ENCODE measurements at regions not wholly inside any gene's neighbourhood (a gene's known extent, or its start where the extent isn't known, plus 50 kb on each side); places are given as distances from the start of the nearest gene placed in this dataset.

DNA sequence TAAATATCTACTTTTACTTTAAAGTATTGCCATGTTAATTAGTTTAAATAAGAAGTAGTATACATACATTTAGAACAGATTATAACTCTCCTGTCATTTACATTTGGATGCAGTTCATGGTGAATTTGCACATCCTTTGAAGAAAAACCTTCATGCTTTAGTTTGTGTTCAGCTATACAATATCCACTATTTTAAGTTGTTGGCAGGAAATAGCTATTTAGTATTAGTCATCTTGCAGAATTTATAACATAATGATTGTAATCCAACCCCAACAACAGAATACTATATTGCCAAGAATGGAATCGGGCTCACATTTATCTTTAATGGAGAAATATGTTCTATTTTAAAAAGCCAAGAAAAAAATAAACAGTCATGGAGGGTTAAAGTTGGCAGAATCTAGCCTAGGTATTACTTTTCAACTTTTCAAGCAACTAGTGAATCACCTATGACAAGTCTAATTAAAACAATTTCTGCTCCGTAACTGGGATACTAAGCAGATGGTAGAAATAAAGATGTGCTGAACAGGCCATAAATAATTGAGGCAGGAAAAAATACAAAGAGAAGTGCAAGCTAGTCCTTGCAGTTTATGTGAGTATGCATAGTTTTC is 1170.6 kb upstream of the NUDT12 start:
- no peak for DNase-seq (ENCODE audit: extremely low spot score)
- ChIA-PET CTCF (no interaction called here), POLR2A (no interaction called here)
- TF ChIP-seq SP1 (IDR thresholded peaks at IDR 0.05): no peak
- no peak for TF ChIP-seq HDGF (IDR thresholded peaks at IDR 0.05; ENCODE audit: borderline replicate concordance)

DNA sequence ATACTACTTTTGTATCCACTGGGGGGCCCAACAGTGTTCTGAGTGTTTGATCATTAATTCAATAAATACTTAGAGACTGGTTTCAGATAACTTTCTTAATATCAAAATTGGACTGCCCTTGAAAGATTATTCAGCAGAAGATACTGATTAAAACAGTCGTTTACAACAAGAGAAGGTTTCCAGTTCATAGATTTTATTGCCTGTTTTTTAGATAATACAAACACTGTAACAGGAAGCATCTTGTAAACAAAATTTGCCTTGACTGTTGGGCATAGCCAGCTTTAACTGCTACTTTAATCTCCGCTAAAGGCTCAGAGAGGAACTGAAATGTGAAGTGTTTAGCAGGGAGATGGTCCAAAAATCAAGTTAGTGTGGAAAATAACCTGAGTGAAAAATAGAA is 1168.7 kb upstream of the NUDT12 start:
- ChIA-PET POLR2A (no interaction called here), CTCF (no interaction called here)
- no peak for DNase-seq (ENCODE audit: extremely low spot score)
- TF ChIP-seq ARNT (IDR thresholded peaks at IDR 0.05): no peak
- no peak for TF ChIP-seq TARDBP (IDR thresholded peaks at IDR 0.05)
- TF ChIP-seq SUZ12 (IDR thresholded peaks at IDR 0.05): no peak
- no peak for TF ChIP-seq NFRKB (IDR thresholded peaks at IDR 0.05)
- TF ChIP-seq FOXA1 (IDR thresholded peaks at IDR 0.05): no peak
- TF ChIP-seq L3MBTL2 (conservative IDR thresholded peaks at IDR 0.05): no peak
- TF ChIP-seq ELF4 (IDR thresholded peaks at IDR 0.05): no peak
- TF ChIP-seq FOXK2 (IDR thresholded peaks at IDR 0.05): no peak
- TF ChIP-seq BHLHE40 (IDR thresholded peaks at IDR 0.05; ENCODE audit: borderline replicate concordance): no peak
- TF ChIP-seq CTBP1 (IDR thresholded peaks at IDR 0.05; ENCODE audit: borderline replicate concordance): no peak
- TF ChIP-seq HDGF (IDR thresholded peaks at IDR 0.05; ENCODE audit: borderline replicate concordance): no peak
- no peak for TF ChIP-seq FOXM1 (IDR thresholded peaks at IDR 0.05; ENCODE audit: borderline replicate concordance)
- TF ChIP-seq, protein P1, sequence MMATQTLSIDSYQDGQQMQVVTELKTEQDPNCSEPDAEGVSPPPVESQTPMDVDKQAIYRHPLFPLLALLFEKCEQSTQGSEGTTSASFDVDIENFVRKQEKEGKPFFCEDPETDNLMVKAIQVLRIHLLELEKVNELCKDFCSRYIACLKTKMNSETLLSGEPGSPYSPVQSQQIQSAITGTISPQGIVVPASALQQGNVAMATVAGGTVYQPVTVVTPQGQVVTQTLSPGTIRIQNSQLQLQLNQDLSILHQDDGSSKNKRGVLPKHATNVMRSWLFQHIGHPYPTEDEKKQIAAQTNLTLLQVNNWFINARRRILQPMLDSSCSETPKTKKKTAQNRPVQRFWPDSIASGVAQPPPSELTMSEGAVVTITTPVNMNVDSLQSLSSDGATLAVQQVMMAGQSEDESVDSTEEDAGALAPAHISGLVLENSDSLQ (IDR thresholded peaks at IDR 0.05): no peak
- no peak for TF ChIP-seq ZNF384 (IDR thresholded peaks at IDR 0.05)
- TF ChIP-seq SP1 (IDR thresholded peaks at IDR 0.05): no peak

DNA sequence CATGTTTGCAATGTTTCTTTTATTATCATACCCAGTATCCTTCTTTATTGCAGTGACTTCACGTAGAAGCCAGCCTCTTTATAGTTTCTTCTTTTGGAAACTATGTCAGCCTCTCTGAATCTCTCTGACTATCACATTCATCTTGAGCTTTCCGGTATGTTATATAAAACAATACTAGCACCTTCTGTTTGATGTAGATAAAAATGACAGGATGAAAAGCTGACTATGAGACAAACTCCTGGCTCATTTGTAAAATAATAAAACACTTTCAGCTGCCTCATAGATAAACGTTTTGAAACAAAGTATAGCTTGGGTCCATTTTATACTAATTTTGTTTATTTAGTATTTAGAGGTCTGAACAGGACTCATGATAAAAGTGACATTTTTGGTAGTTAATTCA is 1145.4 kb upstream of the NUDT12 start:
- TF ChIP-seq, protein P1 (IDR thresholded peaks at IDR 0.05): no peak
- TF ChIP-seq ARNT (IDR thresholded peaks at IDR 0.05): no peak
- no peak for TF ChIP-seq FOXA1 (IDR thresholded peaks at IDR 0.05)
- TF ChIP-seq L3MBTL2 (conservative IDR thresholded peaks at IDR 0.05): no peak
- no peak for TF ChIP-seq SUZ12 (IDR thresholded peaks at IDR 0.05)
- no peak for TF ChIP-seq ELF4 (IDR thresholded peaks at IDR 0.05)
- no peak for TF ChIP-seq TARDBP (IDR thresholded peaks at IDR 0.05)
- no peak for TF ChIP-seq FOXM1 (IDR thresholded peaks at IDR 0.05; ENCODE audit: borderline replicate concordance)
- TF ChIP-seq CTBP1 (IDR thresholded peaks at IDR 0.05; ENCODE audit: borderline replicate concordance): no peak
- TF ChIP-seq ZNF384 (IDR thresholded peaks at IDR 0.05): no peak
- no peak for TF ChIP-seq LEF1 (IDR thresholded peaks at IDR 0.05; ENCODE audit: borderline replicate concordance)
- no peak for TF ChIP-seq NFRKB (IDR thresholded peaks at IDR 0.05)
- TF ChIP-seq BHLHE40 (IDR thresholded peaks at IDR 0.05; ENCODE audit: borderline replicate concordance): no peak
- TF ChIP-seq FOXK2 (IDR thresholded peaks at IDR 0.05): no peak
- no peak for TF ChIP-seq SP1 (IDR thresholded peaks at IDR 0.05)
- TF ChIP-seq HDGF (IDR thresholded peaks at IDR 0.05; ENCODE audit: borderline replicate concordance): no peak
- POLR2A ChIA-PET: no interaction called here
- CTCF ChIA-PET: no interaction called here
- no peak for DNase-seq (ENCODE audit: extremely low spot score)

DNA sequence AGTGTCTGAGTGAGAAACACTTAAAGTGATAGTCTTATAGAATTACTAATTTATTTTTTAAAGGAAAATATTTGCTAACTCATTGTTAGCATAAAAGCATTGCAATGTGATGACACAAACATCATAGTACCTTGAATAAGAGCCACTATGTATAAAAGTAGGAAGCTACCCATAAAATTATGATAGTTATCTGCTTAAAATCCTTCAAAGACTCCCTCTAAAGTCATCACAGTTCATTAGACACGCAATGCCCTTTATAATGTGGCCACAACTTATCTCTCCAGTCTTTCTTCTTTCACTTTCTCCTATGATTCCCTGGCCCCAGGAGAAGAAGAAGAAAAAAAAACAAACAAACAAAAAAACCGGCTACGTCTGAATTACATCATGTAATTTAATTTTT is 1144.0 kb upstream of the NUDT12 start:
- no peak for DNase-seq (ENCODE audit: extremely low spot score)
- no peak for TF ChIP-seq FOXM1 (IDR thresholded peaks at IDR 0.05; ENCODE audit: borderline replicate concordance)
- TF ChIP-seq FOXA1 (IDR thresholded peaks at IDR 0.05): no peak
- no peak for TF ChIP-seq SP1 (IDR thresholded peaks at IDR 0.05)
- TF ChIP-seq HDGF (IDR thresholded peaks at IDR 0.05; ENCODE audit: borderline replicate concordance): no peak
- TF ChIP-seq ARNT (IDR thresholded peaks at IDR 0.05): no peak
- TF ChIP-seq, protein P1 (IDR thresholded peaks at IDR 0.05): no peak
- no peak for TF ChIP-seq ELF4 (IDR thresholded peaks at IDR 0.05)
- TF ChIP-seq LEF1 (IDR thresholded peaks at IDR 0.05; ENCODE audit: borderline replicate concordance): no peak
- TF ChIP-seq NFRKB (IDR thresholded peaks at IDR 0.05): no peak
- POLR2A ChIA-PET: no interaction called here
- CTCF ChIA-PET: no interaction called here

DNA sequence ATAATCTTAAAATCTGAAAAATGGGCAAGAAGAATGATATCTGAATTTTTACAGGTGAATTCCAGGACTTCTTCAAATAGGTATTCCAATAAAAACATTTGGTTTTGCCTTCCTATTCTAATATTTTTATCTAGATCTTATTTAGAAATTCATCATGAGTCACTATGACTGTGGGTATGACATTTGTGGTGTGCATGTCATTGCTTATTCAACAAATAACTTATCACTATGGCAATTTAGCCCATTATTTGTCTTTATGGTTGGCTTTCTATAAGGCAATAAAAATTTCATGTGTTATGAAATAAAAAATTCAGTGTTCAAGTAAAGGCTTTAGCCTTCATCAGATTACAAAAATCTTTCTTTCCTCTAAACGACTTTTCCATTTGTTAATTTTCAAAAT is 1139.6 kb upstream of the NUDT12 start:
- DNase-seq (ENCODE audit: extremely low spot score): no peak
- CTCF ChIA-PET: no interaction called here
- TF ChIP-seq NFRKB (IDR thresholded peaks at IDR 0.05) (no peak), L3MBTL2 (conservative IDR thresholded peaks at IDR 0.05) (no peak), HDGF (IDR thresholded peaks at IDR 0.05; ENCODE audit: borderline replicate concordance) (no peak)
- TF ChIP-seq, protein P1 (IDR thresholded peaks at IDR 0.05): no peak
- POLR2A ChIA-PET: no interaction called here

DNA sequence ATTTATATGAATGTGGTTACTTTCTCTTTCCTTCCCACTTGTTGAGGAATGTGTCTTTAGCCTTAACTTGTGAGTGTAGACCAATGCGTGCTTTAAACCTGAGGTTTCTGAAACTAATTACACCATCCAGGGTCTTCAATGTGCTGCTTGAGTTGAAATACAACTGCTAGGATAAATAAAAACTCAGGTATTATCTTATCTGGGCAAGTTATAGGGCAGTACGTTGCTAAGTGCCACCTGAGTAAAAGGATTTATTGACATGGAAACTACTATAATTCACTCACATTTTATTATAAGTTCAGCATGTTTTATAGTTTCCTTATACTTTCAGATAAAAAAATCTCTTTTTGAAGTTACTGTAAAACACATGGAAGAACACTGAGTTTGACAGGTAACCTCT is 1136.8 kb upstream of the NUDT12 start:
- no peak for DNase-seq (ENCODE audit: extremely low spot score)
- TF ChIP-seq ARNT (IDR thresholded peaks at IDR 0.05) (no peak), BHLHE40 (IDR thresholded peaks at IDR 0.05; ENCODE audit: borderline replicate concordance) (no peak), FOXM1 (IDR thresholded peaks at IDR 0.05; ENCODE audit: borderline replicate concordance) (no peak), HDGF (IDR thresholded peaks at IDR 0.05; ENCODE audit: borderline replicate concordance) (no peak), FOXA1 (IDR thresholded peaks at IDR 0.05) (no peak), NFRKB (IDR thresholded peaks at IDR 0.05) (no peak), SP1 (IDR thresholded peaks at IDR 0.05) (no peak), TARDBP (IDR thresholded peaks at IDR 0.05) (no peak), LEF1 (IDR thresholded peaks at IDR 0.05; ENCODE audit: borderline replicate concordance) (no peak), CTBP1 (IDR thresholded peaks at IDR 0.05; ENCODE audit: borderline replicate concordance) (no peak), ZNF384 (IDR thresholded peaks at IDR 0.05) (no peak), ELF4 (IDR thresholded peaks at IDR 0.05) (no peak), FOXK2 (IDR thresholded peaks at IDR 0.05) (no peak), SUZ12 (IDR thresholded peaks at IDR 0.05) (no peak), L3MBTL2 (conservative IDR thresholded peaks at IDR 0.05) (no peak)
- TF ChIP-seq, protein P1 (IDR thresholded peaks at IDR 0.05): no peak
- ChIA-PET CTCF (no interaction called here), POLR2A (no interaction called here)

Measured in HEK293T (cell line).